SKM-1 treated with dmso at 0.1 percent for 144 hours (cell line): ENCODE measurements at regions not wholly inside any gene's neighbourhood (a gene's known extent, or its start where the extent isn't known, plus 50 kb on each side); places are given as distances from the start of the nearest gene placed in this dataset.
"Not testable (repeated sequence)": the region's sequence is repeated elsewhere in the genome, so short reads cannot be mapped to it uniquely, and the experiment has no call there.

Experiments used
- DNase-seq: peaks from one replicate; lab custom pipeline; 2025; ENCODE audit not compliant: unreplicated experiment; lab: John Stamatoyannopoulos, UW

DNA sequence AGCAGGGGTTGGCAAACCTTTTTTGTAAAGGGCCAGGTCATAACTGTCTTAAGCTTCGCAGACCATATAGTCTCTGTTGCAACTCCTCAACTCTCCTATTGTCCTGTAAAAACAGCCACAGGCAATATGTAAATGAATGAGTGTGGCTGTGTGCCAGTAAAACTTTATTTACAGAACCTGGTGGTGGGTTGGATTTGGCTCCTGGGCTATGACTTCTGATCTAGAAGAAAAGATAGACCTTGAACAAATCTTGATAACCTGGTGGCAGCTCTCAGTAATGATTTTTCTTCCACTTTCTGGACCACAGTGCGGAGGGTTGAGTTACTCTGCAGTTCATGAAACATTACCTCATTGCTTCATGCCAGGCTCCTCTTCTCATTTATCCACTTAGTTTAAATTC lies 139.3 kb downstream of the MYCN start:
- no peak for DNase-seq

DNA sequence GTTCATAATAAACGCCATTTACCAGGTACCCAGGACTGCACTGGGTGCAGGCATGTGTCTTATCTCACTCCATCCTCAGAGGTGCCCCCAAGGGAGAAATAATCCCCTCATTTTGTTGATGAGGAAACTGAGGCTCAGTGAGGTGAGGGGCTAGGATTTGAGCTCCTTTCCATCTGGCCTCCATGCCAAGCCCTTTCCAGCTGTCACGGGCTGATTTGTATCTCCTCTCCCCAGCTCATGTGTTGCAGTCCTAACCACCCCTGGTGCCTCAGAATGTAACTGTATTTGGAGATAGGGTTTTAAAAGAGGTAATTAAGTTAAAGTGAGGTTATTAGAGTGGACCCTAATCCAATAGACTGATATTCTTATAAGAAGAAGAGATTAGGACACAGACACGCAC lies 137.3 kb downstream of the MYCN start:
- DNase-seq = no peak

- DNase-seq = no peak
Observed at GRCh38 chr2:16076911-16077310, 136.6 kb downstream of the MYCN start.

DNA sequence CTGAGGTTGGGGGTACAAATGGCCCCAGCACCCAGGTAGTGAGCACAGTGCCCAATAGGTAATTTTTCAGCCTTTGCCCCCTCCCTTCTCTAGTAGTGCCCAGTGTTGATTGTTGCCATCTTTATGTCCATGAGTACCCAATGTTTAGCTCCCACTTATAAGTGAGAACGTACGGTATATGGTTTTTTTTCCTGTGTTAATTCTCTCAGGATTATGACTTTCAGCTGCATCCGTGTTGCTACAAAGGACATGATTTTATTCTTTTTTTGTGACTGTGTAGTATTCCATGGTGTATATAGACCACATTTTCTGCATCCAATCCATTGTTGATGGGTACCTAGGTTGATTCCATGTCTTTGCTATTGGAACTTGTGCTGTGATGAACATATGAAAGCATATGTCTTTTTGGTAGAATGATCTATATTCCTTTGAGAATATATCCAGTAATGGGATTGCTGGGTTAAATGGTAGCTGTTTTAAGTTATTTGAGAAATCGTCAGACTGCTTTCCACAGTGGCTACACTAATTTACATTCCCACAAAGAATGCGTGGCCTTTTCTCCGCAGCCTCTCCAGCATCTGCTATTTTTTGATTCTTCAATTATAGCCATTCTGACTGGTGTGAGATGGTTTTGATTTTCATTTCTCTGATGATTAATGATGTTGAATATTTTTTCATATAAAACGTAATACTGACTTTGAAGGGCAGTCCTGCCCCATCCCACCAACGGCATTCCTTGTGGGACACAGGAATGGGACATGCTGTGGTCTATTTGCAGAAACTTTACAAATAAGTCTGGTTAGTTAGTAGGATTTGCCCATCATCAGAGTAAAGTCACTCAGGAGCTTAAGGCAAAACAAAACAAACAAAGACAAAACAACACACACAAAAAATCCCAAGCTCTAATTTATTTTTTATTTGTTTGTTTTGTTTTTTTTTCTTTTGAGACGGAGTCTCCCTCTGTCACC lies 135.0 kb downstream of the MYCN start:
- no peak for DNase-seq

- no peak for DNase-seq
Observed at GRCh38 chr2:16073921-16074425, 133.6 kb downstream of the MYCN start.

- DNase-seq = no peak
Observed at GRCh38 chr2:16073471-16073870, 133.1 kb downstream of the MYCN start.

DNA sequence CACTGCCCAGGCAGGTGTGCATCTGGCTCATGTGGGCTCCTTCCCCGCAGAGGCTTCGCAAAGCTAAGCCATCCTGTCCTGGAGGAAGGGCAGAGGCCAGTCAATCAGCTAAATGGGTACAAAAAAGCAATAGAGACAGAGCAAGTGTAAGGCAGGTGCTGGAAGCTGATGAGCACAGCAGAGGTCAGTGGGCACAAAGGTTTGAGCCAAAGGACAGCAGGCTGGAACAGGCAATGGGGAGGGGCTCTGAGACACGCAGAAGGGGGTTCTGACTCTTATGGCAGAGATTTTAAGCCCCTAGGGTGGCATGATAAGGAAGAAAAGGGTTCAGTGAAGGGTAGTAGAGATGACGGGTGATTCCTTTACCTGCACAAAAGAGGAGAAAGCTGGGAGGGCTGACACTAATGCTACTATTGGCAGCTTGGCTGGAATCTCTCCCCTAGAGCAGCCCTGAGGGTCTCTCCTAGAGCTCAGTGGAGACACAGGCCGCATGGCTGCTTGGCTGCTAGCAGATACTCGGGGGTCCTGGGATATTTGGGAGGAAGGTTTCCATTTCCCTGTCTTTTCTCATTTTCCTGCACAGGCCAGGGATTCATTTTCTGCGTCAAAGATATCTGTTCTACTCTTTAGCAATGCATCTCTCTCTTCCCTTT lies 132.4 kb downstream of the MYCN start:
- no peak for DNase-seq

GRCh38 chr2:16071865-16072637 lies 131.7 kb downstream of the MYCN start:
- DNase-seq = no peak

GRCh38 chr2:16071039-16071864 lies 130.9 kb downstream of the MYCN start:
- no peak for DNase-seq

DNA sequence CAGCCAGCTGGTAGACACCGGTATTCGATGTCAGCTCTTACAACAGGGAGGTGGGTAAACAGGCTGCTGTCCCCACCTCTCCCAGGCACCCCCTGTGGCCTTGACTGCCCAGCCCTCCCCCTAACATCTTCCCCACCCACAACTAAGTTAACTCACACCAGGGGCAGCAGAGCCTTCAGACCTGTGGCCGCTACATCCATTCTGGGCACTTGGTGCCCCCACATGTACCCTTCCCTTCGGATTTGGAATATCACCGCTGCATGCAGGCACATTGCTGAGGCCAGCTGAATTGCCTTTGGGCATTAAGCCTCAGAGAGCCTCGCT lies 130.3 kb downstream of the MYCN start:
- DNase-seq = no peak

- DNase-seq = no peak
Observed at GRCh38 chr2:16069933-16070647, 129.7 kb downstream of the MYCN start.

DNA sequence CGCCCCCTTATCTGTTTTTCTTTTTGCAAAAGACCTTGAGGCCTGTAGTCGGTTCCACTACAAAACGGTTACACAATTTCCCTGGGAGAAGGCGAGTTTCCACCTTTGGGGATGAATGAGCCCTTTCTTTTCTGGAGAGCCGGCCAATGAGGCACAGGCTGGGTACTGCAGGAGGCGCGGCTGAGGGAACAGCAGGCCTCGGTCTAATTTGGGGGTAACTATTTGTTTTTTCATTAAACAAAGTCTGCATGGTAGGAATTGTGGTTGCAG lies 129.2 kb downstream of the MYCN start:
- DNase-seq = no peak

DNA sequence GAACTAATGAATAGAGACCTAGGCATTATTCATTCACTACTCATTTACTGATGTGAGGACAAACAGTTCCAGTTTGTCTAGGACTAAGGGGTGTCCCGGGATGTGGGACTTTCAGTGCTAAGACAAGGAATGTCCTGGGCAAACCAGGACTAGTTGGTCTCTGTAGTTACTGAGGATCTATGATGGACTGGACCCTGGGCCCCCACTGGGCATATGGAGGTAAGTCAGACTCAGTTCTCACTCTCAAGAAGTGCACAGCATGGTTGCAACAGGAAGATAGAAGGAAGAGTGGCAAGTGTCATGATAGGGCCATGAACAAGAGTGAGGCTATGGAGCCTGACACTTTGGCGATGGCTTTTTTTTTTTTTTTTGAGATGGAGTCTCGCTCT lies 128.2 kb downstream of the MYCN start:
- DNase-seq = no peak

DNA sequence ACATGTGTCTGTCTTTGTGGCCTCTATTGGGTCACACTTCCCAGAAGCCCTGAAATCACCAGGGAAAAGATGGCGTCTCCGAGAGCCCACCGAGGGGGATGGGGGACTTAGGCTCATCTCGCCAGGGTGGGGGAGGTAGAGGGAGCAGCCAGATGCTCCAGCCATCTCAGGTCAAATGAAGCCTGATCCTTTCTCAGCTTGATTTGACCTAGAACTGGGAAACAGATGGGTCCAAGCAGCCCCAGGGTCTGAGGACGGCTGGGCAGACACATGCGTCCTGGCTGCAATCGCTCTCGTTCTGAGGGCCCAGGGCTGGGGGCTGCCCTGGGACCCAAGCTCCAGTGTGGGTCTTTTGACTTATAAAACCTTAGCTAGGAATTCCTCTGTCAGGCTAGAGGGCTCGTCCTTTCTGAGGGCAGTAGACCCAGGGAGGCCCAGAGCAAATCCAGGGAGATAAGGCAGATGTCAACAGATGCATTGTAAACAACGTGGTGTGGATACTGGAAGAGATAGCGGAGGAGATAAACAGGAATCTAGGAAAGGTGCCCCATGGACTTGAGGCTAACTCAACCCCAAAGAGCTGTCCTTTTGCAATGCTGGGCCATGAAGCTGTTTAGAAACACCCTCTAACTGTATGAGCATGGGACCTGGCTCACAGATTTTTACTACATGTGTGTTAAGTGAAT lies 127.7 kb downstream of the MYCN start:
- no peak for DNase-seq

DNA sequence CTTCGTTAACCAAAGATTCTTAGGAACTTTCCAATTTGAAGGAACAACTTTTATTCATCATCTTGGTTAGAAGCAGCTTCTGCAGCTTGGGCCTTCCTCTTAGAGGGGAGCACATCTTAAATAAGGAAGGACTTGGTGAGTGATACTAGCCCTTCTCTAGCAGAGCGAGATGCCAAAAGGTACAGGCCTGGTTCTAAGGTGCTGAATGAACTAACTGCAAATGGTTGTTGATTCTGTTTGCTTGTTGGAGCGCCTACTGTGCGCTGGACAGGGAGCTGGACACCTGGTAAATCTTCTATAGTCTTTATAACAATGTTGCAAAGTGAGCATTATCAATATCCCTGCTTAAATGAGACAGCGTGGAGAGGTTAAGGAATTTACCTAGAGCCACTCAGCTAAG lies 127.1 kb downstream of the MYCN start:
- no peak for DNase-seq

- DNase-seq = no peak
Observed at GRCh38 chr2:16067037-16067406, 126.7 kb downstream of the MYCN start.

DNA sequence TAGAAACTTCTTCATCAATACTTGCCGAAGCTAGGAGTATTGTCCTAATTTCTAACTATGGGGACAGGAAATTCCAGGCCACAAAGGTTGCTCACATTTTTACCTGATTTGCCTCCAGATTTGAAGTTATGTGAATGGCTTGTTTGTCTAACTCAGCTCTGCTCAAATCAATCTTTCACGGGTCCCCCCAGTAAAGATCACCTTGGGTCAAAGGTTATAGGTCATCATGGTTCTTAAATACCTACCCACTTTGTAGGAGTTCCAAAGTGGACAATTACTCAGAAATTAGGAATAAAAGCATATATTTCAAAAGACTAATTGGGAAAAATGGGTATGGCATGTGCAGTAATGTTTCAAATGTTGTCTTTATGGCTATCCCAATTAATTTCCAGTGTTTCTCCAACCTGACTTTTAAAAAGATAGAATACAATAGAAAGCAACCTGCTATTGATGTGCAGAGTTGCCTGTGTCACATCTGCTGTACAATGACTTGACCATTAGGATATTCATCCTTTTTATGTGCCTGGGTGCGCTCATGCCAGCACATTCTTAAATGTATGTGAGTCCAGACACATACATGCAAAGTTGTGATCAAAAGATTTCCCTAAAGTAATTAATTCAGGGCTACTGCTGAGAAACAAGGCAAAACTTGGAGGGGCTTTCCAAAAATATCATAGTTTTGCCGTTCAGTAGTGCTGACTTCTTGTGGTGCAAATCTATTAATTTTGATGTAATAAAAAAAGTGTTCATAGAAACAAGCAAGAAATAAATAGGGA lies 126.1 kb downstream of the MYCN start:
- DNase-seq = no peak

DNA sequence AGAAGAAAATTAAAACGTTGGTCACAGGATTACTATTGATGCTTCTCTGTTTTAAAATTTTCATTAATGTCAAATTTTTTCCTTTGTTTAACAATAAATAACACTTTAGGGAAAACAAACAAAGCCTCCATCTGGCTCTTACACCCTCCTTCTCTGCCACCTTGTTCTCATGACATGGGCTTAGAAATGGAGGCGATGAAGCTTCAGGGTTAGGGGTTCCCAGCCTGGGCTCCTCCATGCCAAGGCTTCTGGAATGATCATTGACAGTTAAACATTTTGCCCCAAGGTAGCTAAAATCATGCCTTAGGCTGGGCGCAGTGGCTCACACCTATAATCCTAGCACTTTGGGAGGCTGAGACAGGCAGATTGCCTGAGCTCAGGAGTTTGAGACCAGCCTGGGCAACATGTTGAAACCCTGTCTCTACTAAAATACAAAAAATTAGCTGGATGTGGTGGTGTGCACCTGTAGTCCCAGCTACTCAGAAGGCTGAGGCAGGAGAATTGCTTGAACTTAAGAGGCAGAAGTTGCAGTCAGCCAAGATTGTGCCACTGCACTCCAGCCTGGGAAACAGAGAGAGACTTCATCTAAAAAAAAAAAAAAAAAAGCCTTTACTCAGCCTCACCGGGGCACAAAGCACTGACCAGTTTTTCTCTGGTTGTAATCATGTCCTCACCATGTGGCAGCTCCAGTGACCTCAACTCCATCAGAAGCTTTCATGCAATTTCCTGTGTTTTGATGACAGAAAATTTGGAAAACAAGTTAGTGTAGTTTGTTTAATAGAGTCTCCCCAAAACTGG lies 125.1 kb downstream of the MYCN start:
- not testable (repeated sequence) for DNase-seq
